Peyer's patch (tissue), 4 donors: ENCODE measurements at regions not wholly inside any gene's neighbourhood (a gene's known extent, or its start where the extent isn't known, plus 50 kb on each side); places are given as distances from the start of the nearest gene placed in this dataset.
A peak's percentile ranks its signal among the peaks of the same experiment; 100 is the strongest.

Experiments used
- DNase-seq, 3 donors: peaks; one replicate each; pipeline ENCODE4 v3.0.0-alpha.2; 2017 to 2019
- H3K27ac ChIP-seq, 4 donors: fragments of 200-600 bp; sonication (generic); one replicate each; pipeline ENCODE4 v1.5.1; 2016 to 2019
- H3K27me3 ChIP-seq, 2 donors: fragments of 200-600 bp; sonication (generic); one replicate each; pipeline ENCODE4 v1.5.1; 2019
- H3K36me3 ChIP-seq, 3 donors: fragments of 200-600 bp; sonication (generic); one replicate each; pipeline ENCODE4 v1.5.1; 2016 to 2019
- H3K4me1 ChIP-seq, 4 donors: fragments of 200-600 bp; sonication (generic); one replicate each; pipeline ENCODE4 v1.5.1; 2016 to 2019
- H3K4me3 ChIP-seq, 4 donors: fragments of 200-600 bp; sonication (generic); 1 replicate in 3 of 4; 2 replicates in 1 of 4; pipeline ENCODE4 v1.5.1; 2016 to 2019; ENCODE audit warnings: mild to moderate bottlenecking in 1 of 4
- H3K9me3 ChIP-seq, 4 donors: fragments of 200-600 bp; sonication (generic); one replicate each; pipeline ENCODE4 v1.5.1; 2016 to 2019; ENCODE audit warnings: mild to moderate bottlenecking in 1 of 4
- CTCF ChIP-seq, 6 experiments: fragments of 450-650 bp in 4 of 6; fragments of 200-600 bp in 2 of 6; sonication (generic) in 1 of 6; IDR thresholded peaks; one replicate each; pipeline ENCODE4 v1.5.1; 2017 to 2019; ENCODE audit warnings: antibody characterized with exemption in 6 of 6, mild to moderate bottlenecking in 3 of 6, moderate library complexity in 1 of 6
- POLR2A ChIP-seq, 2 donors: fragments of 450-650 bp; IDR thresholded peaks; one replicate each; pipeline ENCODE4 v1.5.1; 2017; ENCODE audit warnings: antibody characterized with exemption in 2 of 2, mild to moderate bottlenecking in 2 of 2, moderate library complexity in 2 of 2

GRCh38 chr2:16493788-16494187, 171.8 kb downstream of the CYRIA start:
- Histone ChIP-seq H3K36me3 (no peaks in the 10 kb centered on the region), H3K27me3 (no peaks in the 10 kb centered on the region)
- DNase-seq = no peak

GRCh38 chr2:16487686-16488085, 177.9 kb downstream of the CYRIA start:
- Histone ChIP-seq H3K27me3 (no peaks in the 10 kb centered on the region), H3K36me3 (no peaks in the 10 kb centered on the region), H3K4me3 (no peak overlapping the region), H3K27ac (no peak overlapping the region), H3K4me1 (no peaks in the 10 kb centered on the region), H3K9me3 (no peaks in the 10 kb centered on the region)
- TF ChIP-seq CTCF (IDR thresholded peaks at IDR 0.05) (peak in 4 of 6 experiments; percentile 14 to 54 (median 52)), POLR2A (IDR thresholded peaks at IDR 0.05) (no peak)
- no peak for DNase-seq

More at GRCh38 chr2:16493788-16494187, 171.8 kb downstream of the CYRIA start:
- H3K4me1 ChIP-seq = no peaks in the 10 kb centered on the region
- no peak overlapping the region for H3K27ac ChIP-seq
- H3K4me3 ChIP-seq = no peak overlapping the region
- no peak for TF ChIP-seq CTCF (IDR thresholded peaks at IDR 0.05)
- TF ChIP-seq POLR2A (IDR thresholded peaks at IDR 0.05) = no peak
- H3K9me3 ChIP-seq = no peaks in the 10 kb centered on the region

GRCh38 chr2:16485251-16485650, 180.4 kb downstream of the CYRIA start:
- Histone ChIP-seq H3K27me3 (no peaks in the 10 kb centered on the region), H3K4me1 (no peaks in the 10 kb centered on the region), H3K9me3 (no peaks in the 10 kb centered on the region), H3K4me3 (no peak overlapping the region), H3K27ac (no peak overlapping the region), H3K36me3 (no peaks in the 10 kb centered on the region)
- TF ChIP-seq POLR2A (IDR thresholded peaks at IDR 0.05) = no peak
- TF ChIP-seq CTCF (IDR thresholded peaks at IDR 0.05) = no peak
- DNase-seq = no peak

GRCh38 chr2:16482460-16482859, 183.2 kb downstream of the CYRIA start:
- Histone ChIP-seq H3K9me3 (no peaks in the 10 kb centered on the region), H3K27me3 (no peaks in the 10 kb centered on the region), H3K27ac (no peak overlapping the region), H3K4me1 (no peaks in the 10 kb centered on the region), H3K4me3 (no peak overlapping the region), H3K36me3 (no peaks in the 10 kb centered on the region)
- DNase-seq = no peak
- no peak for TF ChIP-seq CTCF (IDR thresholded peaks at IDR 0.05)
- TF ChIP-seq POLR2A (IDR thresholded peaks at IDR 0.05) = no peak

- Histone ChIP-seq H3K36me3 (no peaks in the 10 kb centered on the region), H3K27ac (no peak overlapping the region), H3K4me3 (no peak overlapping the region), H3K9me3 (no peaks in the 10 kb centered on the region), H3K27me3 (no peaks in the 10 kb centered on the region), H3K4me1 (no peaks in the 10 kb centered on the region)
- DNase-seq = no peak
- no peak for TF ChIP-seq POLR2A (IDR thresholded peaks at IDR 0.05)
- no peak for TF ChIP-seq CTCF (IDR thresholded peaks at IDR 0.05)
These were observed 184.3 kb downstream of the CYRIA start for GRCh38 chr2:16481351-16481750.

GRCh38 chr2:16479721-16480120, 185.9 kb downstream of the CYRIA start:
- no peak for DNase-seq
- TF ChIP-seq CTCF (IDR thresholded peaks at IDR 0.05) (no peak), POLR2A (IDR thresholded peaks at IDR 0.05) (no peak)
- Histone ChIP-seq H3K27ac (no peak overlapping the region), H3K4me1 (no peaks in the 10 kb centered on the region), H3K9me3 (no peaks in the 10 kb centered on the region), H3K4me3 (no peak overlapping the region), H3K27me3 (no peaks in the 10 kb centered on the region), H3K36me3 (no peaks in the 10 kb centered on the region)
